HEK293 (cell line): ENCODE measurements at regions not wholly inside any gene's neighbourhood (a gene's known extent, or its start where the extent isn't known, plus 50 kb on each side); places are given as distances from the start of the nearest gene placed in this dataset.

Experiments used
- EGR2 ChIP-seq: fragments of 450-650 bp; formaldehyde crosslinking; IDR thresholded peaks from 2 replicates; pipeline ENCODE4 v1.5.1; 2016; ENCODE audit warnings: low read depth, missing biosample characterization, missing genetic modification characterization
- KLF7 ChIP-seq: fragments of 450-650 bp; formaldehyde crosslinking; IDR thresholded peaks from 2 replicates; pipeline ENCODE4 v1.5.1; 2016; ENCODE audit warnings: missing biosample characterization, missing genetic modification characterization, borderline replicate concordance
- OSR2 ChIP-seq: fragments of 450-650 bp; formaldehyde crosslinking; IDR thresholded peaks from 2 replicates; pipeline ENCODE4 v1.5.1; 2016; ENCODE audit warnings: missing biosample characterization, missing genetic modification characterization
- OVOL3 ChIP-seq: fragments of 450-650 bp; formaldehyde crosslinking; IDR thresholded peaks from 2 replicates; pipeline ENCODE4 v1.5.1; 2016; ENCODE audit warnings: missing biosample characterization, missing genetic modification characterization
- PATZ1 ChIP-seq: fragments of 450-650 bp; formaldehyde crosslinking; IDR thresholded peaks from 2 replicates; pipeline ENCODE4 v1.5.1; 2016; ENCODE audit warnings: missing biosample characterization, missing genetic modification characterization
- PRDM4 ChIP-seq: fragments of 450-650 bp; formaldehyde crosslinking; IDR thresholded peaks from 2 replicates; pipeline ENCODE4 v1.5.1; 2017; ENCODE audit warnings: missing biosample characterization, missing genetic modification characterization
- SP7 ChIP-seq: fragments of 450-650 bp; formaldehyde crosslinking; IDR thresholded peaks from 2 replicates; pipeline ENCODE4 v1.5.1; 2016; ENCODE audit warnings: missing biosample characterization, missing genetic modification characterization
- ZBTB21 ChIP-seq: fragments of 450-650 bp; formaldehyde crosslinking; IDR thresholded peaks from 2 replicates; pipeline ENCODE4 v1.5.1; 2017; ENCODE audit warnings: missing biosample characterization, missing genetic modification characterization
- ZBTB48 ChIP-seq: fragments of 450-650 bp; formaldehyde crosslinking; IDR thresholded peaks from 2 replicates; pipeline ENCODE4 v1.5.1; 2016; ENCODE audit warnings: missing biosample characterization, missing genetic modification characterization
- ZFP69B ChIP-seq: fragments of 450-650 bp; formaldehyde crosslinking; IDR thresholded peaks from 2 replicates; pipeline ENCODE4 v1.5.1; 2016; ENCODE audit warnings: missing biosample characterization, missing genetic modification characterization
- ZNF10 ChIP-seq: fragments of 450-650 bp; formaldehyde crosslinking; IDR thresholded peaks from 2 replicates; pipeline ENCODE4 v1.5.1; 2017; ENCODE audit warnings: missing biosample characterization, missing genetic modification characterization
- ZNF184 ChIP-seq: fragments of 450-650 bp; IDR thresholded peaks from 2 replicates; pipeline ENCODE4 v1.5.1; 2018; ENCODE audit warnings: missing biosample characterization, mild to moderate bottlenecking, missing genetic modification characterization
- ZNF221 ChIP-seq: fragments of 450-650 bp; formaldehyde crosslinking; IDR thresholded peaks from 2 replicates; pipeline ENCODE4 v1.5.1; 2017; ENCODE audit warnings: missing biosample characterization, missing genetic modification characterization, borderline replicate concordance
- ZNF391 ChIP-seq: fragments of 450-650 bp; formaldehyde crosslinking; IDR thresholded peaks from 2 replicates; pipeline ENCODE4 v1.5.1; 2016; ENCODE audit warnings: low read depth, missing biosample characterization, missing genetic modification characterization, borderline replicate concordance
- ZNF624 ChIP-seq: fragments of 450-650 bp; formaldehyde crosslinking; IDR thresholded peaks from 2 replicates; pipeline ENCODE4 v1.5.1; 2017; ENCODE audit warnings: missing biosample characterization, missing genetic modification characterization
- ZNF654 ChIP-seq: fragments of 450-650 bp; formaldehyde crosslinking; IDR thresholded peaks from 2 replicates; pipeline ENCODE4 v1.5.1; 2016; ENCODE audit warnings: low read depth, missing biosample characterization, missing genetic modification characterization
- ZNF660 ChIP-seq: fragments of 450-650 bp; IDR thresholded peaks from 2 replicates; pipeline ENCODE4 v1.5.1; 2018; ENCODE audit warnings: missing biosample characterization, mild to moderate bottlenecking, missing genetic modification characterization
- ZNF76 ChIP-seq: fragments of 450-650 bp; formaldehyde crosslinking; IDR thresholded peaks from 2 replicates; pipeline ENCODE4; 2016; ENCODE audit warnings: low read depth, missing biosample characterization, missing genetic modification characterization, borderline replicate concordance
- ZNF768 ChIP-seq: fragments of 450-650 bp; formaldehyde crosslinking; IDR thresholded peaks from 2 replicates; pipeline ENCODE4 v1.5.1; 2018; ENCODE audit warnings: missing biosample characterization, mild to moderate bottlenecking, missing genetic modification characterization
- ZNF837 ChIP-seq: fragments of 450-650 bp; formaldehyde crosslinking; IDR thresholded peaks from 2 replicates; pipeline ENCODE4 v1.5.1; 2016; ENCODE audit warnings: missing biosample characterization, missing genetic modification characterization
- ZSCAN23 ChIP-seq: fragments of 450-650 bp; formaldehyde crosslinking; IDR thresholded peaks from 2 replicates; pipeline ENCODE4 v1.5.1; 2016; ENCODE audit warnings: missing biosample characterization, missing genetic modification characterization
- ZXDB ChIP-seq: fragments of 450-650 bp; formaldehyde crosslinking; IDR thresholded peaks from 2 replicates; pipeline ENCODE4 v1.5.1; 2016; ENCODE audit warnings: missing biosample characterization, missing genetic modification characterization
- TF ChIP-seq, protein P1 (sequence below): fragments of 450-650 bp; formaldehyde crosslinking; IDR thresholded peaks from 2 replicates; pipeline ENCODE4 v1.5.1; 2016; ENCODE audit warnings: missing biosample characterization, missing genetic modification characterization
- TF ChIP-seq, protein P2 (sequence below): fragments of 450-650 bp; formaldehyde crosslinking; IDR thresholded peaks from 2 replicates; pipeline ENCODE4 v1.5.1; 2016; ENCODE audit warnings: missing biosample characterization, missing genetic modification characterization
- TF ChIP-seq, protein P3 (sequence below): fragments of 450-650 bp; formaldehyde crosslinking; IDR thresholded peaks from 2 replicates; pipeline ENCODE4 v1.5.1; 2016; ENCODE audit warnings: missing biosample characterization, missing genetic modification characterization

DNA sequence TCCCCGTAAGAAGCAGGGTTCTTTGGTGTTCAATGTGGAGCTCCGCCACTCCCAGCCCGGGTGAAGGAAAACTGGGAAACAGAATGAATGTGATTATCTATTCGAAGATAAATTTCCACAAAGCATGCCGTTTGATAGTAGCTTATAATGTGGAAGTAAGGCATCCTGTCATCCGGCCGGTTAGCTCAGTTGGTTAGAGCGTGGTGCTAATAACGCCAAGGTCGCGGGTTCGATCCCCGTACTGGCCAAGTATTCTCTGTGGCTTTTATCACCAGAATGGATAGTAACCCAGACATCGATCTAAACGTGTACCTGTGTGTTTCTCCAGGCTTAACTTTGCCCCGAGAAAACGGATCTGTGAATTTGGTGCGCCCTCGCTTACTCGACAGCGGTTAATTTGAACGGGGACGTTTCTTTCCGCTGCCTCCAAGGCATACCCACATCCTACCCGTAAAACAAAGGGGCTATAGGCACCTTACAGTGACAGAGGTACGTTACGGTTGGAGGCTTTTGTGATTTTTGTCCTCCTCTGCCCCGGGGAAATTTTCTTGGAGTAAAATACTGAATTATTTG is 215.2 kb upstream of the ZNF184 start (continued):
- peak; percentile 53; the same call in 1 of the 2 replicates for TF ChIP-seq ZFP69B
- peak; percentile 80; the same call in 1 of the 2 replicates for TF ChIP-seq ZXDB
- TF ChIP-seq EGR2 (tag by site-specific recombination): no peak
- TF ChIP-seq ZNF10 (tag by site-specific recombination): peak; percentile 55
- TF ChIP-seq ZNF768 (tag by site-specific recombination): 0 out of 2 replicates have a peak, but pooled peaks have one; percentile 6
- TF ChIP-seq, protein P1, sequence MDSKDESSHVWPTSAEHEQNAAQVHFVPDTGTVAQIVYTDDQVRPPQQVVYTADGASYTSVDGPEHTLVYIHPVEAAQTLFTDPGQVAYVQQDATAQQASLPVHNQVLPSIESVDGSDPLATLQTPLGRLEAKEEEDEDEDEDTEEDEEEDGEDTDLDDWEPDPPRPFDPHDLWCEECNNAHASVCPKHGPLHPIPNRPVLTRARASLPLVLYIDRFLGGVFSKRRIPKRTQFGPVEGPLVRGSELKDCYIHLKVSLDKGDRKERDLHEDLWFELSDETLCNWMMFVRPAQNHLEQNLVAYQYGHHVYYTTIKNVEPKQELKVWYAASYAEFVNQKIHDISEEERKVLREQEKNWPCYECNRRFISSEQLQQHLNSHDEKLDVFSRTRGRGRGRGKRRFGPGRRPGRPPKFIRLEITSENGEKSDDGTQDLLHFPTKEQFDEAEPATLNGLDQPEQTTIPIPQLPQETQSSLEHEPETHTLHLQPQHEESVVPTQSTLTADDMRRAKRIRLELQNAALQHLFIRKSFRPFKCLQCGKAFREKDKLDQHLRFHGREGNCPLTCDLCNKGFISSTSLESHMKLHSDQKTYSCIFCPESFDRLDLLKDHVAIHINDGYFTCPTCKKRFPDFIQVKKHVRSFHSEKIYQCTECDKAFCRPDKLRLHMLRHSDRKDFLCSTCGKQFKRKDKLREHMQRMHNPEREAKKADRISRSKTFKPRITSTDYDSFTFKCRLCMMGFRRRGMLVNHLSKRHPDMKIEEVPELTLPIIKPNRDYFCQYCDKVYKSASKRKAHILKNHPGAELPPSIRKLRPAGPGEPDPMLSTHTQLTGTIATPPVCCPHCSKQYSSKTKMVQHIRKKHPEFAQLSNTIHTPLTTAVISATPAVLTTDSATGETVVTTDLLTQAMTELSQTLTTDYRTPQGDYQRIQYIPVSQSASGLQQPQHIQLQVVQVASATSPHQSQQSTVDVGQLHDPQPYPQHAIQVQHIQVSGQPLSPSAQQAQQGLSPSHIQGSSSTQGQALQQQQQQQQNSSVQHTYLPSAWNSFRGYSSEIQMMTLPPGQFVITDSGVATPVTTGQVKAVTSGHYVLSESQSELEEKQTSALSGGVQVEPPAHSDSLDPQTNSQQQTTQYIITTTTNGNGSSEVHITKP (tag by site-specific recombination): peak; percentile 76
- TF ChIP-seq ZNF391: peak; percentile 92; the same call in 1 of the 2 replicates
- TF ChIP-seq, protein P2, sequence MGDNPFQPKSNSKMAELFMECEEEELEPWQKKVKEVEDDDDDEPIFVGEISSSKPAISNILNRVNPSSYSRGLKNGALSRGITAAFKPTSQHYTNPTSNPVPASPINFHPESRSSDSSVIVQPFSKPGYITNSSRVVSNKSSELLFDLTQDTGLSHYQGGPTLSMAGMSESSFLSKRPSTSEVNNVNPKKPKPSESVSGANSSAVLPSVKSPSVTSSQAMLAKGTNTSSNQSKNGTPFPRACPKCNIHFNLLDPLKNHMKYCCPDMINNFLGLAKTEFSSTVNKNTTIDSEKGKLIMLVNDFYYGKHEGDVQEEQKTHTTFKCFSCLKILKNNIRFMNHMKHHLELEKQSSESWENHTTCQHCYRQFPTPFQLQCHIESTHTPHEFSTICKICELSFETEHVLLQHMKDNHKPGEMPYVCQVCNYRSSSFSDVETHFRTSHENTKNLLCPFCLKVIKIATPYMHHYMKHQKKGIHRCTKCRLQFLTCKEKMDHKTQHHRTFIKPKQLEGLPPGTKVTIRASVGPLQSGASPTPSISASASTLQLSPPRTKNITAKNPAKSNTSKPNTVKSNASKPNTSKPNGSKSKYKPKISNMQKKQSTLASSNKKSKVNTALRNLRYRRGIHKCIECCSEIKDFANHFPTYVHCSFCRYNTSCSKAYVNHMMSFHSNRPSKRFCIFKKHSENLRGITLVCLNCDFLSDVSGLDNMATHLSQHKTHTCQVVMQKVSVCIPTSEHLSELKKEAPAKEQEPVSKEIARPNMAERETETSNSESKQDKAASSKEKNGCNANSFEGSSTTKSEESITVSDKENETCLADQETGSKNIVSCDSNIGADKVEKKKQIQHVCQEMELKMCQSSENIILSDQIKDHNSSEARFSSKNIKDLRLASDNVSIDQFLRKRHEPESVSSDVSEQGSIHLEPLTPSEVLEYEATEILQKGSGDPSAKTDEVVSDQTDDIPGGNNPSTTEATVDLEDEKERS (tag by site-specific recombination): 0 out of 2 replicates have a peak, but pooled peaks have one; percentile 22
- peak; percentile 83 for TF ChIP-seq SP7
- TF ChIP-seq, protein P3, sequence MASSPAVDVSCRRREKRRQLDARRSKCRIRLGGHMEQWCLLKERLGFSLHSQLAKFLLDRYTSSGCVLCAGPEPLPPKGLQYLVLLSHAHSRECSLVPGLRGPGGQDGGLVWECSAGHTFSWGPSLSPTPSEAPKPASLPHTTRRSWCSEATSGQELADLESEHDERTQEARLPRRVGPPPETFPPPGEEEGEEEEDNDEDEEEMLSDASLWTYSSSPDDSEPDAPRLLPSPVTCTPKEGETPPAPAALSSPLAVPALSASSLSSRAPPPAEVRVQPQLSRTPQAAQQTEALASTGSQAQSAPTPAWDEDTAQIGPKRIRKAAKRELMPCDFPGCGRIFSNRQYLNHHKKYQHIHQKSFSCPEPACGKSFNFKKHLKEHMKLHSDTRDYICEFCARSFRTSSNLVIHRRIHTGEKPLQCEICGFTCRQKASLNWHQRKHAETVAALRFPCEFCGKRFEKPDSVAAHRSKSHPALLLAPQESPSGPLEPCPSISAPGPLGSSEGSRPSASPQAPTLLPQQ (tag by site-specific recombination): peak; percentile 69; the same call in 1 of the 2 replicates
- peak; percentile 36; the same call in 1 of the 2 replicates for TF ChIP-seq ZNF76 (tag by site-specific recombination)
- peak; percentile 99 for TF ChIP-seq ZNF660 (tag by site-specific recombination)
- TF ChIP-seq OVOL3: 0 out of 2 replicates have a peak, but pooled peaks have one; percentile 33
- TF ChIP-seq OSR2: no peak; the same call in 1 of the 2 replicates
- 0 out of 2 replicates have a peak, but pooled peaks have one; percentile 44 for TF ChIP-seq ZNF837 (tag by site-specific recombination)
- TF ChIP-seq ZNF221 (tag by site-specific recombination): no peak
- peak; percentile 77 for TF ChIP-seq ZNF624 (tag by site-specific recombination)
- TF ChIP-seq ZSCAN23 (tag by site-specific recombination): peak; percentile 75
- 0 out of 2 replicates have a peak, but pooled peaks have one; percentile 9 for TF ChIP-seq ZNF654 (tag by site-specific recombination)
- peak; percentile 52; the same call in 1 of the 2 replicates for TF ChIP-seq ZBTB21 (tag by site-specific recombination)
- 0 out of 2 replicates have a peak, but pooled peaks have one; percentile 36 for TF ChIP-seq KLF7
- peak; percentile 58 for TF ChIP-seq PATZ1 (tag by site-specific recombination)
- TF ChIP-seq ZBTB48 (tag by site-specific recombination): 0 out of 2 replicates have a peak, but pooled peaks have one; percentile 18
- TF ChIP-seq ZNF184 (tag by site-specific recombination): peak; percentile 84; the same call in 1 of the 2 replicates
- TF ChIP-seq PRDM4 (tag by site-specific recombination): peak; percentile 70; the same call in 1 of the 2 replicates
